Chondrocyte (in vitro differentiated cells): ENCODE measurements at regions not wholly inside any gene's neighbourhood (a gene's known extent, or its start where the extent isn't known, plus 50 kb on each side); places are given as distances from the start of the nearest gene placed in this dataset.

ENCODE experiments used
- DNase-seq: peaks from one replicate; pipeline ENCODE4 v3.0.0; 2021; ENCODE audit warnings: mixed read lengths, low spot score
- H3K27ac Mint-ChIP-seq: one replicate; pipeline ENCODE4 v1.8.0; 2021; ENCODE audit warnings: mild to moderate bottlenecking, moderate library complexity, mixed read lengths; ENCODE audit not compliant: unreplicated experiment
- H3K27me3 Mint-ChIP-seq: 2 replicates; pipeline ENCODE4 v1.8.0; 2021; ENCODE audit warnings: low read depth, mixed read lengths
- H3K36me3 Mint-ChIP-seq: 2 replicates; pipeline ENCODE4 v1.8.0; 2021; ENCODE audit warnings: low read depth, mixed read lengths
- H3K4me1 Mint-ChIP-seq: 2 replicates; pipeline ENCODE4 v1.8.0; 2021; ENCODE audit warnings: low read depth, mild to moderate bottlenecking, mixed read lengths
- H3K4me3 Mint-ChIP-seq: one replicate; pipeline ENCODE4 v1.8.0; 2021; ENCODE audit warnings: mild to moderate bottlenecking, moderate library complexity, mixed read lengths; ENCODE audit not compliant: unreplicated experiment
- H3K9me3 Mint-ChIP-seq: 2 replicates; pipeline ENCODE4 v1.8.0; 2021; ENCODE audit warnings: low read depth, mixed read lengths
- TF ChIP-seq, protein P1 (sequence below): fragments of 200-600 bp; sonication (generic); IDR thresholded peaks from 2 replicates; pipeline ENCODE4 v1.5.0; 2021; ENCODE audit warnings: antibody characterized with exemption, mild to moderate bottlenecking, moderate library complexity

DNA sequence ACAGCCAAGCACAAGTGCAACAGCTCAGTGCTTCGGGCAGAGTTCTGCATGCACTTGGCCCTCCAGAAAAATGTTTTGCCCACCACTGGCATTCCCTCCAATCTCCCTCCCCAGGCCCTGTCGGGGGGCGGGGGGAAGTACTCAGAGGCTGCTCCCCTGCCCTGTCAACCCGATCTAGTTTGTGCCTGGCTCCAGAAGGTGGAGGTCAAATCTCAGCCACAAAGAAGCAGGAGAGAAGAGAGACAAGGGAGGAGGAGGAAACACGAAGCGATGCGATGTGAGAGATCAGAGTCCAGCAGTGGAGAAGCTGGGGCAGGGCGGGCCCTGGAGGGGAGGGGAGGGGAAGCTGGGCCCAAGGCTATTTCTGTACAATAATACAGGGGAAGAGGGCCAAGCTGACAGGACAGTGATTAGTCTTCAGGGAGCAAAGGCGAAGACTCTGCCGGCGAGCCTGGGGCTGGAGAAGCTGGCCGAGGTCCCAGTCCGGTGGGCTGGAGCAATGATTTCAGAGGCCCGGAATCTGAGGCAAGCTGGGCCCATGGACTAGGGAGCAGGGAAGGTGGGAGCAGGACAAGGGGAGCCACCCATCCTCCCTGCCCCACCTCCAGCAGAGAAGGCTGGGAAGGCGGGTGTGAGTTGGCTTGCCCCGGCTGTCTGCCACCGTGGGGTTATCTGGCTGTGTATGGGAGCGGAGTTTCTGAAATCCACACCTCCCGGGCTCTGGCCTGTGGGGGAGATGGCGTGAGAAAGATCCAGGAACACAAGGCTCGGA is 167.1 kb downstream of the EFNB1 start:
- peaks cover 35% of the 10 kb centered on the region for H3K4me1 Mint-ChIP-seq

DNA sequence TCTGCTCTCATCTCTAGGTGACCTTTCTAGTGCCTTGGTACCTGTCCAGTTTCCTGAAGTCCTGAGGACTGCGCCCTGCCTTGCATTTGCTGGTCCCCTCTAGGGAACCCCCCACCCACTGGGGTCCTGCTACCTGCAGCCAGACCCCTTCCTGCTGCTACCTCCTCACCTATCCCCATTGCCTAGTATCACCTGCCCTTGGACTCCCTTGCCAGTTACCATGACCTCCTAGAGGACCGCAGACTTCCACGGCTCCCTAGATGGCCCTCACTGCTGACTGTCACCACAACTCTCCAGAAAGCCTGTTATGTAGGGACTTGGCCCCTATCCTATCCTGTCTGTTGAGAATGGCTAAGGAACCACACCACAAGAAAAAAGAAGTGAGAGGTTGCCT is 166.6 kb downstream of the EFNB1 start:
- Mint-ChIP-seq H3K4me1 (peaks cover 40% of the 10 kb centered on the region), H3K36me3 (no peaks in the 10 kb centered on the region), H3K9me3 (peaks cover 5% of the 10 kb centered on the region), H3K27ac (peak overlapping the region; percentile 90), H3K4me3 (no peak overlapping the region), H3K27me3 (no peaks in the 10 kb centered on the region)
- TF ChIP-seq, protein P1, sequence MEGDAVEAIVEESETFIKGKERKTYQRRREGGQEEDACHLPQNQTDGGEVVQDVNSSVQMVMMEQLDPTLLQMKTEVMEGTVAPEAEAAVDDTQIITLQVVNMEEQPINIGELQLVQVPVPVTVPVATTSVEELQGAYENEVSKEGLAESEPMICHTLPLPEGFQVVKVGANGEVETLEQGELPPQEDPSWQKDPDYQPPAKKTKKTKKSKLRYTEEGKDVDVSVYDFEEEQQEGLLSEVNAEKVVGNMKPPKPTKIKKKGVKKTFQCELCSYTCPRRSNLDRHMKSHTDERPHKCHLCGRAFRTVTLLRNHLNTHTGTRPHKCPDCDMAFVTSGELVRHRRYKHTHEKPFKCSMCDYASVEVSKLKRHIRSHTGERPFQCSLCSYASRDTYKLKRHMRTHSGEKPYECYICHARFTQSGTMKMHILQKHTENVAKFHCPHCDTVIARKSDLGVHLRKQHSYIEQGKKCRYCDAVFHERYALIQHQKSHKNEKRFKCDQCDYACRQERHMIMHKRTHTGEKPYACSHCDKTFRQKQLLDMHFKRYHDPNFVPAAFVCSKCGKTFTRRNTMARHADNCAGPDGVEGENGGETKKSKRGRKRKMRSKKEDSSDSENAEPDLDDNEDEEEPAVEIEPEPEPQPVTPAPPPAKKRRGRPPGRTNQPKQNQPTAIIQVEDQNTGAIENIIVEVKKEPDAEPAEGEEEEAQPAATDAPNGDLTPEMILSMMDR = no peak
- no peak for DNase-seq

More for the DNA sequence above, 167.1 kb downstream of the EFNB1 start:
- peaks cover 5% of the 10 kb centered on the region for H3K9me3 Mint-ChIP-seq
- H3K4me3 Mint-ChIP-seq = no peak overlapping the region
- TF ChIP-seq, protein P1 = no peak
- no peak for DNase-seq
- H3K27me3 Mint-ChIP-seq = no peaks in the 10 kb centered on the region
- peak overlapping the region; percentile 90 for H3K27ac Mint-ChIP-seq
- no peaks in the 10 kb centered on the region for H3K36me3 Mint-ChIP-seq

DNA sequence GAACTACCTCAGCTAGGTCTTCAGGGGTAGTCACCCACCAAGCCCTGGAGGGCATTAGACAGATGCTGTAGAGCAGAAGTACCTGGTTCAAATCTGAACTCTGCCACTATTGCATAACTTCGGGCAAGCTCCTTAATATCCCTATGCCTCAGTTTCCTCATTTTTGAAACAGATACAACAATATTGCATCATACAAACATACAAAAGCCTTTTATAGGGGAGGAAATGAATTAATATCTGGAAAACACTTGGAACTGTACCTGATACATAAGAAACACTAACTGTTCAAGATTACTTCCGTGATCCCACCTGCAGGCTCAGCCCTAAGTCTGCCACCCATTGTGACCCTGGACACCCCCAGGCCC is 166.1 kb downstream of the EFNB1 start:
- Mint-ChIP-seq H3K9me3 (peaks cover 5% of the 10 kb centered on the region), H3K27me3 (no peaks in the 10 kb centered on the region), H3K4me1 (peaks cover 45% of the 10 kb centered on the region), H3K4me3 (no peak overlapping the region), H3K27ac (no peak overlapping the region), H3K36me3 (no peaks in the 10 kb centered on the region)
- DNase-seq = no peak
- TF ChIP-seq, protein P1 = no peak

DNA sequence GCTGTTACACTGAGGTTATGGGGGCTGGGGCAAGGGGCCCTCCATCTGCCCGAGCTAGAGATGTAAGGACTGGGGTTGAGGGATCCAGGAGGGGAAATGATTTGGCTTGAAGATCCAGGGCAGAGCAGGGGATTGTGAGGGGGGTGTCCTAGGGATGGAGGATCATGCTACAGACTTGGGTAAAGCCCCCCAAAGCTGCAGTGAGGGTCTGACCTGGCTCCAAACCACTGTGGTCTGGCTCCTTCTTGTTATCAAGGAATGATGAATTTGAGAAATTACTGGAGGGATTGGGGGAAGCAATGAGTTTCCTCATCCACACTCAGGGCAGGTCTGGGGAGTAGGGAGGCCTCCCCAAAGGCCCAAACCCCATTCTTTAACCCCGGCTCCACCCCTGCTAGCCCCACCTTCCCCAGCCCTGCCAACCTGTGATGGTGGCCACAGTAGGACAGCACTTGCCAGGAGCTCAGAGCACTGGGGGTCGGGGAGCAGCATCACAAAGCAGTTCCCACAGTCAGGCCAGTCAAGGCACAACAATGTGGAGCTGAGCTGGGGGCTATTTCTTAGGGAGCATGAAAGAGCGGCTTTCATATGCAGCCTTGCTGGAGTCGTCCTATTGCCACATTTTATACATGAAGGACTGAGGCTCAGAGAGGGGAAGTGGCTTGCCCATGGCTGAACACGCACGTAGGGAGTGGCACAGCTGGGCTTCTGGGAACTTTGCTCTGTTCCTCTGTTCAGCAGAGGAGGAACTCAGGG is 165.5 kb downstream of the EFNB1 start:
- H3K4me3 Mint-ChIP-seq = no peak overlapping the region
- no peaks in the 10 kb centered on the region for H3K27me3 Mint-ChIP-seq
- no peaks in the 10 kb centered on the region for H3K36me3 Mint-ChIP-seq
- TF ChIP-seq, protein P1 = no peak
- H3K9me3 Mint-ChIP-seq = peaks cover 5% of the 10 kb centered on the region
- DNase-seq = no peak
- H3K4me1 Mint-ChIP-seq = peaks cover 50% of the 10 kb centered on the region
- no peak overlapping the region for H3K27ac Mint-ChIP-seq

DNA sequence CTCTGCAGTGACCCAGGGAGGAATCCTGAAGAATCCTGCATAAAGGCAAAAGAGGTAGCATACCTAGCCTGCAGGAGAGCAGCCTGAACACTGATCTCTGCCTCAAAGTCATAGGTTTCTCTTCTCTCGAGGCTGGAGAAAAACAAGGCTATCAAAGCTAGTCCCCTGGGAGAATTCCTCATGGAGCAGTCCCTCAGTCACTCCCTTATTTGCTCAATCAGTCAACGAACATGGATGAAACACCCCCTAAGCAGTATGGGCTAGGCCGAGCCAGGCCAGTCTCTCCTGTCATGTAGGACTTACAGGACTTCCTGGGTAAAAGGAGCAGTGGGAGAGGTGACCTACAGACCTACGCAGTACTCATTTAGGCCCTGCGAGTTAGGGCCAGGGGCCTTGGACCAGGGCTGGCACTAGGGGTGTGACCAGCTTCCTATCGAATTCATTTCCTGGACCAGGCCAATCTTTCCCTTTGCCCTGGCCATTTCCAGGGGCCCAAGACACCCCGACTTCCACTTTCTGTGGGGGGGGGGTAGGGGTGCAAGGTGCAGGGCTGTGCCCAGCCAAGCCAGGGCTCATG is 164.1 kb downstream of the EFNB1 start:
- H3K4me1 Mint-ChIP-seq = peaks cover 56% of the 10 kb centered on the region

More for the DNA sequence above, 164.1 kb downstream of the EFNB1 start:
- Mint-ChIP-seq H3K27ac (no peak overlapping the region), H3K36me3 (no peaks in the 10 kb centered on the region), H3K9me3 (peaks cover 5% of the 10 kb centered on the region), H3K4me3 (no peak overlapping the region), H3K27me3 (no peaks in the 10 kb centered on the region)
- TF ChIP-seq, protein P1 = no peak
- DNase-seq = no peak
